SK-N-DZ (cell line): ENCODE measurements at regions not wholly inside any gene's neighbourhood (a gene's known extent, or its start where the extent isn't known, plus 50 kb on each side); places are given as distances from the start of the nearest gene placed in this dataset.
"Not testable (repeated sequence)": the region's sequence is repeated elsewhere in the genome, so short reads cannot be mapped to it uniquely, and the experiment has no call there.

Source experiments
- DNase-seq: peaks from one replicate; pipeline ENCODE4 v3.0.0-alpha.2; 2015; ENCODE audit warnings: low spot score

- no peak for DNase-seq
These were observed 102.9 kb upstream of the TWIST2 start for GRCh38 chr2:238744951-238745350.

GRCh38 chr2:238745997-238746396, 101.9 kb upstream of the TWIST2 start:
- no peak for DNase-seq

GRCh38 chr2:238747114-238747513, 100.8 kb upstream of the TWIST2 start:
- no peak for DNase-seq

GRCh38 chr2:238747557-238747956, 100.3 kb upstream of the TWIST2 start:
- no peak for DNase-seq

GRCh38 chr2:238750212-238750904, 97.5 kb upstream of the TWIST2 start:
- DNase-seq: no peak

GRCh38 chr2:238754259-238754658, 93.6 kb upstream of the TWIST2 start:
- DNase-seq: no peak

GRCh38 chr2:238761868-238762267, 86.0 kb upstream of the TWIST2 start:
- no peak for DNase-seq

GRCh38 chr2:238763471-238763995, 84.4 kb upstream of the TWIST2 start:
- no peak for DNase-seq

- DNase-seq: no peak
These were observed 82.3 kb upstream of the TWIST2 start for GRCh38 chr2:238765590-238765989.

- DNase-seq: peak; percentile 25
These were observed 76.7 kb upstream of the TWIST2 start for GRCh38 chr2:238771218-238771617.

- no peak for DNase-seq
These were observed 76.2 kb upstream of the TWIST2 start for GRCh38 chr2:238771639-238772038.

GRCh38 chr2:238772635-238773297, 75.1 kb upstream of the TWIST2 start:
- no peak for DNase-seq

GRCh38 chr2:238773472-238773871, 74.4 kb upstream of the TWIST2 start:
- DNase-seq: no peak

- DNase-seq: no peak
These were observed 73.8 kb upstream of the TWIST2 start for GRCh38 chr2:238774071-238774470.

GRCh38 chr2:238774980-238775509, 72.8 kb upstream of the TWIST2 start:
- no peak for DNase-seq

- DNase-seq: no peak
These were observed 72.3 kb upstream of the TWIST2 start for GRCh38 chr2:238775591-238775990.

GRCh38 chr2:238776003-238776760, 71.7 kb upstream of the TWIST2 start:
- DNase-seq: no peak

- not testable (repeated sequence) for DNase-seq
These were observed 71.2 kb upstream of the TWIST2 start for GRCh38 chr2:238776761-238777046.

GRCh38 chr2:238777369-238778067, 70.4 kb upstream of the TWIST2 start:
- DNase-seq: no peak

- DNase-seq: peak; percentile 44
These were observed 63.0 kb upstream of the TWIST2 start for GRCh38 chr2:238784671-238785527.

- no peak for DNase-seq
These were observed 62.4 kb upstream of the TWIST2 start for GRCh38 chr2:238785528-238785860.
